Neural cell (in vitro differentiated cells): ENCODE measurements at regions not wholly inside any gene's neighbourhood (a gene's known extent, or its start where the extent isn't known, plus 50 kb on each side); places are given as distances from the start of the nearest gene placed in this dataset.

Experiments used
- EP300 ChIP-seq: fragments of 450-650 bp; conservative IDR thresholded peaks from 2 replicates; pipeline ENCODE4 v1.6.1; 2014; ENCODE audit warnings: antibody characterized with exemption, mild to moderate bottlenecking, moderate library complexity; ENCODE audit not compliant: poor library complexity, severe bottlenecking
- EZH2 ChIP-seq: fragments of 200-600, 300-800 bp; shearing (Covaris generic), sonication (generic); IDR thresholded peaks from 2 replicates; pipeline ENCODE4 v1.6.1; 2014; ENCODE audit warnings: antibody characterized with exemption, low read length, borderline replicate concordance, mild to moderate bottlenecking; ENCODE audit not compliant: insufficient read depth, poor library complexity, severe bottlenecking
- MXI1 ChIP-seq: fragments of 450-650 bp; conservative IDR thresholded peaks from 2 replicates; pipeline ENCODE4 v1.6.1; 2014; ENCODE audit warnings: antibody characterized with exemption, mild to moderate bottlenecking; ENCODE audit not compliant: poor library complexity, severe bottlenecking
- POLR2AphosphoS5 ChIP-seq: IDR thresholded peaks from 2 replicates; pipeline ENCODE4 v1.6.1; 2012
- RAD21 ChIP-seq: fragments of 450-650 bp; conservative IDR thresholded peaks from 2 replicates; pipeline ENCODE4 v1.6.1; 2014; ENCODE audit warnings: antibody characterized with exemption, mild to moderate bottlenecking, moderate library complexity
- REST ChIP-seq: IDR thresholded peaks from 2 replicates; pipeline ENCODE4 v1.6.1; 2012; ENCODE audit warnings: borderline replicate concordance
- TAF1 ChIP-seq: IDR thresholded peaks from 2 replicates; pipeline ENCODE4 v1.6.1; 2012; ENCODE audit warnings: low read depth
- TF ChIP-seq, protein P1 (sequence below): fragments of 450-650 bp; IDR thresholded peaks from 2 replicates; pipeline ENCODE4 v1.5.1; 2014; ENCODE audit warnings: antibody characterized with exemption, mild to moderate bottlenecking, moderate library complexity; ENCODE audit not compliant: poor library complexity, severe bottlenecking

- TF ChIP-seq, protein P1, sequence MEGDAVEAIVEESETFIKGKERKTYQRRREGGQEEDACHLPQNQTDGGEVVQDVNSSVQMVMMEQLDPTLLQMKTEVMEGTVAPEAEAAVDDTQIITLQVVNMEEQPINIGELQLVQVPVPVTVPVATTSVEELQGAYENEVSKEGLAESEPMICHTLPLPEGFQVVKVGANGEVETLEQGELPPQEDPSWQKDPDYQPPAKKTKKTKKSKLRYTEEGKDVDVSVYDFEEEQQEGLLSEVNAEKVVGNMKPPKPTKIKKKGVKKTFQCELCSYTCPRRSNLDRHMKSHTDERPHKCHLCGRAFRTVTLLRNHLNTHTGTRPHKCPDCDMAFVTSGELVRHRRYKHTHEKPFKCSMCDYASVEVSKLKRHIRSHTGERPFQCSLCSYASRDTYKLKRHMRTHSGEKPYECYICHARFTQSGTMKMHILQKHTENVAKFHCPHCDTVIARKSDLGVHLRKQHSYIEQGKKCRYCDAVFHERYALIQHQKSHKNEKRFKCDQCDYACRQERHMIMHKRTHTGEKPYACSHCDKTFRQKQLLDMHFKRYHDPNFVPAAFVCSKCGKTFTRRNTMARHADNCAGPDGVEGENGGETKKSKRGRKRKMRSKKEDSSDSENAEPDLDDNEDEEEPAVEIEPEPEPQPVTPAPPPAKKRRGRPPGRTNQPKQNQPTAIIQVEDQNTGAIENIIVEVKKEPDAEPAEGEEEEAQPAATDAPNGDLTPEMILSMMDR = no peak
- no peak for TF ChIP-seq POLR2AphosphoS5
- TF ChIP-seq MXI1 = no peak
- TF ChIP-seq RAD21 = no peak
- no peak for TF ChIP-seq REST
- no peak for TF ChIP-seq EZH2
- TF ChIP-seq TAF1 = no peak
- no peak for TF ChIP-seq EP300
Observed at GRCh38 chr22:49307481-49307830, 520.2 kb downstream of the BRD1 start.
